ENCODE measurements at regions not wholly inside any gene's neighbourhood (a gene's known extent, or its start where the extent isn't known, plus 50 kb on each side); places are given as distances from the start of the nearest gene placed in this dataset.

DNA sequence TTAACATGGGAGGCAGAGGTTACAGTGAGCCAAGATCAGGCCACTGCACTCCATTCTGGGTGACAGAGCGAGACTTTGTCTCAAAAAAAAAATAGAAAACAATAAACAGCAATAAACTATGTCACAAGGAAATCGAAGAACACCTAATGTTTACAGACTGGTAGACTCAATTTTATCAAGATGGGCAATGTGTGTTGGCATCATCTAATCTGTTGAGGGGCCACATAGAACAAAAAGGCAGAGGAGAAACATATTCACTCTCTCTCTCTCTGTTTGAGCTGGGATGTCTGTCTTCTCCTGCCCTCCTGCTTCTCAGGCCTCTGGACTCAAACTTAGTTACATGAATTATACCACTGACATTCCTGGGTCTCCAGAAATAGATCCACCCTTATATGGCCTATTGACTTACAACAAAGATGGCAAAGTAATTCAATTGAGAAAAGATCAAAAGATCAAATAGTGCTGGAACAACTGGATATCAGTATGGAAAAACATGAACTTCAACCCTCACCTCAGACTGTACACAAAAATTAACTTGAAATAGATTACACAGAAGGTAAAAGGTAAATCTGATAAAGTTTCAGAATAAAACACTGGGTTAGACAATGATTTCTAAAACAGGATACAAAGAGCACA lies 703.8 kb upstream of the CRIM1 start:
- H3K4ac ChIP-seq (ENCODE audit: low read depth, low read length), result no peak overlapping the region
- H3K4me2 ChIP-seq (ENCODE audit: low read length), result no peak overlapping the region
- H2BK15ac ChIP-seq (replicated peaks; ENCODE audit: low read depth), result no peak overlapping the region
- no peak overlapping the region for H4K8ac ChIP-seq (ENCODE audit: low read depth, low read length)
- H3K27ac ChIP-seq (ENCODE audit: low read depth, low read length), result no peak overlapping the region
- H3K36me3 ChIP-seq (ENCODE audit: control insufficient read depth, insufficient read depth, low read length), result no peaks in the 10 kb centered on the region
- no peaks in the 10 kb centered on the region for H3K27me3 ChIP-seq (ENCODE audit: insufficient read depth, low read length, poor library complexity)
- H3K18ac ChIP-seq (ENCODE audit: low read length), result no peak overlapping the region
- H3K4me3 ChIP-seq (ENCODE audit: low read length), result no peak overlapping the region
- H2BK5ac ChIP-seq (ENCODE audit: low read length), result no peak overlapping the region
- no peak overlapping the region for H3K9ac ChIP-seq (ENCODE audit: low read length)
- WGBS (ENCODE audit: extremely low coverage, insufficient coverage, low lambda C conversion rate), result no CpG with 5 or more reads among the region's 2 CpGs
- DNase-seq, result no peak
- no peak overlapping the region for H2AK5ac ChIP-seq (ENCODE audit: low read length)
- H3K4me1 ChIP-seq (ENCODE audit: control insufficient read depth, low read depth, low read length), result no peaks in the 10 kb centered on the region
- no peak overlapping the region for H3K23ac ChIP-seq (ENCODE audit: low read length)
- H3K79me1 ChIP-seq (ENCODE audit: low read length), result no peaks in the 10 kb centered on the region
- H4K5ac ChIP-seq (ENCODE audit: low read length), result no peak overlapping the region
- H2BK120ac ChIP-seq (ENCODE audit: low read depth, low read length), result no peak overlapping the region
- H3K56ac ChIP-seq (ENCODE audit: low read length), result no peak overlapping the region
- no peaks in the 10 kb centered on the region for H3K79me2 ChIP-seq (ENCODE audit: control insufficient read depth, insufficient read depth, low read length)

DNA sequence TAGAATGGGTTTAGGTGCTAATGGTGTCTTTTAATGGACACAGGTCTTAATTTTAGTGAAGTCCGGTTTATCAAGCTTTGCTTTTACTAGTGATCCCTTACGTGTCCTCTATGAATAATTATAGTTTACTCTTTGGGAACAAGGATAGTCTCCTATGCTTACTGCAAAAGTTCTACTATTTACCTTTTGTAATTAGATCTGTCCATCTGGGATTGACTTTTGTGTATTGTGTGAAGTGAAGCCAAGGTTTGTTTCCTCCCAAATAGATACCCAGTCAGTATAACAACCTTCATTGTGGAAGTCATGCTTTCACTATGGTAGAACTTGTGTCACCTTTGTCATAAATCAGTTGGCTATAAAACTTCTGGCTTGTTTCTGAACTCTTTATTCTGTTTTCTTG lies 740.9 kb upstream of the CRIM1 start:
- Histone ChIP-seq H3K4ac (ENCODE audit: low read depth, low read length) (no peak overlapping the region), H4K8ac (ENCODE audit: low read depth, low read length) (no peak overlapping the region), H3K4me1 (ENCODE audit: control insufficient read depth, low read depth, low read length) (no peaks in the 10 kb centered on the region), H4K5ac (ENCODE audit: low read length) (no peak overlapping the region), H3K56ac (ENCODE audit: low read length) (no peak overlapping the region), H3K36me3 (ENCODE audit: control insufficient read depth, insufficient read depth, low read length) (no peaks in the 10 kb centered on the region), H2AK5ac (ENCODE audit: low read length) (no peak overlapping the region), H3K27me3 (ENCODE audit: insufficient read depth, low read length, poor library complexity) (no peaks in the 10 kb centered on the region), H3K18ac (ENCODE audit: low read length) (no peak overlapping the region), H2BK120ac (ENCODE audit: low read depth, low read length) (no peak overlapping the region), H3K4me2 (ENCODE audit: low read length) (no peak overlapping the region), H2BK15ac (replicated peaks; ENCODE audit: low read depth) (no peak overlapping the region), H2BK5ac (ENCODE audit: low read length) (no peak overlapping the region), H3K4me3 (ENCODE audit: low read length) (no peak overlapping the region), H3K27ac (ENCODE audit: low read depth, low read length) (no peak overlapping the region), H3K79me1 (ENCODE audit: low read length) (no peaks in the 10 kb centered on the region), H3K9ac (ENCODE audit: low read length) (no peak overlapping the region), H3K23ac (ENCODE audit: low read length) (no peak overlapping the region), H3K79me2 (ENCODE audit: control insufficient read depth, insufficient read depth, low read length) (no peaks in the 10 kb centered on the region)
- WGBS (ENCODE audit: extremely low coverage, insufficient coverage, low lambda C conversion rate), result no CpG with 5 or more reads among the region's 2 CpGs
- no peak for DNase-seq

DNA sequence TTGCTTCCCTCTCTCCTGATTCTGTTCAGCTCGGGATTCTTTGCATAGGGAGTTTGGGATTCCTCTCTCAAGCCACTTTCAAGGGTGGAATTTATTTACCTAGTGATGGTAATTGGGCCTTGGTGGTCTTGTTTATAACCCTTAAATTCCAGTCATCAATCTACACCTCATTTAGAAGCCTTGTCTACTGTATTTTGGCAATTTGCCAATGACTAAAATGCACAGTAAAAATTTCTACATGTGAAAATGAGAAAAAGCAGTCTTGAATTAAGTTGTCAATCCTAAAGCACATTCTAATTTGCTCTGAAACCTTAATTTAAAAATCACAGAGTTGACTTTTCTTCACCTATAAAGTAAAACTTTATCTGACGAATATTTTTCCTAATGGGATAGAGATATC lies 749.2 kb upstream of the CRIM1 start:
- H3K79me2 ChIP-seq (ENCODE audit: control insufficient read depth, insufficient read depth, low read length), result no peaks in the 10 kb centered on the region
- H2BK15ac ChIP-seq (replicated peaks; ENCODE audit: low read depth), result no peak overlapping the region
- H2BK120ac ChIP-seq (ENCODE audit: low read depth, low read length), result no peak overlapping the region
- no CpG with 5 or more reads among the region's 2 CpGs for WGBS (ENCODE audit: extremely low coverage, insufficient coverage, low lambda C conversion rate)
- H3K9ac ChIP-seq (ENCODE audit: low read length), result no peak overlapping the region
- no peaks in the 10 kb centered on the region for H3K36me3 ChIP-seq (ENCODE audit: control insufficient read depth, insufficient read depth, low read length)
- no peak overlapping the region for H3K4me2 ChIP-seq (ENCODE audit: low read length)
- no peak for DNase-seq
- H2AK5ac ChIP-seq (ENCODE audit: low read length), result no peak overlapping the region
- H4K8ac ChIP-seq (ENCODE audit: low read depth, low read length), result no peak overlapping the region
- no peak overlapping the region for H4K5ac ChIP-seq (ENCODE audit: low read length)
- H3K4ac ChIP-seq (ENCODE audit: low read depth, low read length), result no peak overlapping the region
- no peaks in the 10 kb centered on the region for H3K27me3 ChIP-seq (ENCODE audit: insufficient read depth, low read length, poor library complexity)
- H3K23ac ChIP-seq (ENCODE audit: low read length), result no peak overlapping the region
- H3K79me1 ChIP-seq (ENCODE audit: low read length), result no peaks in the 10 kb centered on the region
- no peak overlapping the region for H3K56ac ChIP-seq (ENCODE audit: low read length)
- no peak overlapping the region for H3K18ac ChIP-seq (ENCODE audit: low read length)
- H3K27ac ChIP-seq (ENCODE audit: low read depth, low read length), result no peak overlapping the region
- H3K4me1 ChIP-seq (ENCODE audit: control insufficient read depth, low read depth, low read length), result no peaks in the 10 kb centered on the region
- no peak overlapping the region for H2BK5ac ChIP-seq (ENCODE audit: low read length)
- H3K4me3 ChIP-seq (ENCODE audit: low read length), result no peak overlapping the region

DNA sequence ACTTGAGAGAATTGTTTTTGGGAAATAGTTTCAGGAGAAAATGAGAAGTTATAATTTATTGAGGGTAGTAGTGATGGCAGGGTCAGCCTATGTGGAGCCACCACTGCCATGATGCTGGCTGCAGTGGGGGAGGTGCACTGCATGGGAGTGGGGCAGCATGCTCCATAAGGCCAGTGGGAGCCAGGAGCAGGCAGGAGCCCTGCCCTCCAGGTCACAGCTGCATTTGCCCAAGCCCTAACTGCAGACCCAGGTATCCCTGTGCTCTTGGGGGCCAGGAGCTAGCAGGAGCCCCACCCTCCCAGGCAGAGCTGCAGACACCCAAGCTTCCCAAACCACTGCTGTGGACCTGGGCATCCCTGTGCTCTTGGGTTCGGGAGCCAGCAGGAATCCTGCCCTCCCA lies 757.3 kb upstream of the CRIM1 start:
- H4K5ac ChIP-seq (ENCODE audit: low read length), result no peak overlapping the region
- H3K4me3 ChIP-seq (ENCODE audit: low read length), result no peak overlapping the region

DNA sequence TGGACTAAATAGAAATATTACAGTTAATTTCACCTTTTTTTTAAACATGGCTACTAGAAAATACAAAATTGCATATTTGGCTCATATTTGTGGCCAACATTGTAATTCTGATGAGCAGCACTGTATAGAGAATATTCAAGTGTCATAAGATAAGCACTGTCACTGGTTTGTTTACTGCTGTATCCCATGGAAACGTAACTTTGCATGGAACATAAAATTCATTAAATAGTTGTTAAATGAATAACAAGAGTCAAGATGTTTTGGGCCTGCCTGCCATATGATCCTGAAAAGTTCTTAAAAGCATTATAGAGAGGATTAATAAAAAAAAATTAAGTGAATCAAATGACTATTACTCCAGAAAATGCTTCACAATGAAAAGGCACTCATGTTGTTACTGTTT lies 763.7 kb upstream of the CRIM1 start:
- no peaks in the 10 kb centered on the region for H3K79me2 ChIP-seq (ENCODE audit: control insufficient read depth, insufficient read depth, low read length)

More for the DNA sequence above, 757.3 kb upstream of the CRIM1 start:
- Histone ChIP-seq H2AK5ac (ENCODE audit: low read length) (no peak overlapping the region), H3K4me1 (ENCODE audit: control insufficient read depth, low read depth, low read length) (no peaks in the 10 kb centered on the region), H4K8ac (ENCODE audit: low read depth, low read length) (no peak overlapping the region), H3K18ac (ENCODE audit: low read length) (no peak overlapping the region), H3K56ac (ENCODE audit: low read length) (no peak overlapping the region), H2BK120ac (ENCODE audit: low read depth, low read length) (no peak overlapping the region), H3K79me2 (ENCODE audit: control insufficient read depth, insufficient read depth, low read length) (no peaks in the 10 kb centered on the region), H2BK5ac (ENCODE audit: low read length) (no peak overlapping the region), H3K4ac (ENCODE audit: low read depth, low read length) (no peak overlapping the region), H3K23ac (ENCODE audit: low read length) (no peak overlapping the region), H3K36me3 (ENCODE audit: control insufficient read depth, insufficient read depth, low read length) (no peaks in the 10 kb centered on the region), H3K9ac (ENCODE audit: low read length) (no peak overlapping the region), H3K4me2 (ENCODE audit: low read length) (no peak overlapping the region), H3K27ac (ENCODE audit: low read depth, low read length) (no peak overlapping the region), H2BK15ac (replicated peaks; ENCODE audit: low read depth) (no peak overlapping the region), H3K27me3 (ENCODE audit: insufficient read depth, low read length, poor library complexity) (no peaks in the 10 kb centered on the region), H3K79me1 (ENCODE audit: low read length) (no peaks in the 10 kb centered on the region)
- DNase-seq, result no peak
- WGBS (ENCODE audit: extremely low coverage, insufficient coverage, low lambda C conversion rate), result no CpG with 5 or more reads among the region's 1 CpG

DNA sequence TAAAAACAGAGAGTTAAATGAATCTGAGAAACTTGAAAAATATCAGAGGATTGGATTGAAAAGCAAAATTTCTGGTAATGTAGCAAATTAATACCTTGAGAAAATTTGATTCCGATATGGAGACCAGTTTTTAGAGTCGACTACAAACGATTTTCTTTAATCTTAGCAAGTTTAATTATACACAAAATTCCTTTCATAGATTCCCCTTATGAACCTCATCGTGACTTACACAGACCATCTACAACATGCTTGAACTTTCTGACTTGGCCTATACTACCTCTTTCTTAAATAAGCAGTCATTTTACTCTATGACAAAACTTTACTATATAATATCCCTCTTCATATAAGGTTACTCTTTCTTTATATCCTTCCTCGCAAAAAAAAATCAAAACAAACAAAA lies 769.6 kb upstream of the CRIM1 start:
- no peak overlapping the region for H2BK120ac ChIP-seq (ENCODE audit: low read depth, low read length)
- no peaks in the 10 kb centered on the region for H3K36me3 ChIP-seq (ENCODE audit: control insufficient read depth, insufficient read depth, low read length)
- no peak overlapping the region for H2AK5ac ChIP-seq (ENCODE audit: low read length)
- no peak overlapping the region for H3K27ac ChIP-seq (ENCODE audit: low read depth, low read length)
- H3K4ac ChIP-seq (ENCODE audit: low read depth, low read length), result no peak overlapping the region
- 100% methylated on average over 1 of the region's 5 CpGs for WGBS (ENCODE audit: extremely low coverage, insufficient coverage, low lambda C conversion rate)
- H3K9ac ChIP-seq (ENCODE audit: low read length), result no peak overlapping the region
- no peak overlapping the region for H4K8ac ChIP-seq (ENCODE audit: low read depth, low read length)
- no peaks in the 10 kb centered on the region for H3K4me1 ChIP-seq (ENCODE audit: control insufficient read depth, low read depth, low read length)
- no peak overlapping the region for H3K18ac ChIP-seq (ENCODE audit: low read length)
- no peak overlapping the region for H3K23ac ChIP-seq (ENCODE audit: low read length)
- H3K79me1 ChIP-seq (ENCODE audit: low read length), result no peaks in the 10 kb centered on the region
- H3K4me3 ChIP-seq (ENCODE audit: low read length), result no peak overlapping the region
- no peaks in the 10 kb centered on the region for H3K79me2 ChIP-seq (ENCODE audit: control insufficient read depth, insufficient read depth, low read length)
- DNase-seq, result peak; percentile 59
- no peak overlapping the region for H2BK15ac ChIP-seq (replicated peaks; ENCODE audit: low read depth)
- H2BK5ac ChIP-seq (ENCODE audit: low read length), result no peak overlapping the region
- H4K5ac ChIP-seq (ENCODE audit: low read length), result no peak overlapping the region
- no peak overlapping the region for H3K4me2 ChIP-seq (ENCODE audit: low read length)
- H3K27me3 ChIP-seq (ENCODE audit: insufficient read depth, low read length, poor library complexity), result no peaks in the 10 kb centered on the region
- no peak overlapping the region for H3K56ac ChIP-seq (ENCODE audit: low read length)

More for the DNA sequence above, 763.7 kb upstream of the CRIM1 start:
- Histone ChIP-seq H3K79me1 (ENCODE audit: low read length) (no peaks in the 10 kb centered on the region), H3K56ac (ENCODE audit: low read length) (no peak overlapping the region), H3K4me1 (ENCODE audit: control insufficient read depth, low read depth, low read length) (no peaks in the 10 kb centered on the region), H3K27me3 (ENCODE audit: insufficient read depth, low read length, poor library complexity) (no peaks in the 10 kb centered on the region), H2BK5ac (ENCODE audit: low read length) (no peak overlapping the region), H4K8ac (ENCODE audit: low read depth, low read length) (no peak overlapping the region), H3K27ac (ENCODE audit: low read depth, low read length) (no peak overlapping the region), H3K4me3 (ENCODE audit: low read length) (no peak overlapping the region), H2BK120ac (ENCODE audit: low read depth, low read length) (no peak overlapping the region), H3K36me3 (ENCODE audit: control insufficient read depth, insufficient read depth, low read length) (no peaks in the 10 kb centered on the region), H3K18ac (ENCODE audit: low read length) (no peak overlapping the region), H3K23ac (ENCODE audit: low read length) (no peak overlapping the region), H2AK5ac (ENCODE audit: low read length) (no peak overlapping the region), H2BK15ac (replicated peaks; ENCODE audit: low read depth) (no peak overlapping the region), H3K4me2 (ENCODE audit: low read length) (no peak overlapping the region), H3K4ac (ENCODE audit: low read depth, low read length) (no peak overlapping the region), H4K5ac (ENCODE audit: low read length) (no peak overlapping the region), H3K9ac (ENCODE audit: low read length) (no peak overlapping the region)
- DNase-seq, result no peak
- WGBS (ENCODE audit: extremely low coverage, insufficient coverage, low lambda C conversion rate), result no CpG with 5 or more reads among the region's 1 CpG
